Fibroblast of villous mesenchyme (primary cell): ENCODE measurements at regions not wholly inside any gene's neighbourhood (a gene's known extent, or its start where the extent isn't known, plus 50 kb on each side); places are given as distances from the start of the nearest gene placed in this dataset.

ENCODE experiments used
- DNase-seq: peaks from one replicate; pipeline ENCODE4 v3.0.0-alpha.2; 2010; ENCODE audit warnings: low read depth
- H3K4me3 ChIP-seq: 2 replicates; pipeline ENCODE4 v1.5.1; 2011; ENCODE audit warnings: low read depth, mild to moderate bottlenecking, low read length
- CTCF ChIP-seq: IDR thresholded peaks from 2 replicates; pipeline ENCODE4 v1.5.1; 2012; ENCODE audit warnings: low read depth, mild to moderate bottlenecking, low read length; ENCODE audit not compliant: insufficient read depth

GRCh38 chr14:58724702-58725101, 86.9 kb downstream of the DACT1 start:
- no peak overlapping the region for H3K4me3 ChIP-seq
- no peak for DNase-seq
- TF ChIP-seq CTCF = no peak

GRCh38 chr14:58725226-58725625, 87.5 kb downstream of the DACT1 start:
- no peak overlapping the region for H3K4me3 ChIP-seq
- no peak for TF ChIP-seq CTCF
- DNase-seq = peak; percentile 67

- TF ChIP-seq CTCF = no peak
- no peak overlapping the region for H3K4me3 ChIP-seq
- no peak for DNase-seq
Observed at GRCh38 chr14:58725871-58726270, 88.1 kb downstream of the DACT1 start.

- no peak for TF ChIP-seq CTCF
- DNase-seq = no peak
- no peak overlapping the region for H3K4me3 ChIP-seq
Observed at GRCh38 chr14:58730792-58731464, 93.2 kb downstream of the DACT1 start.

GRCh38 chr14:58731465-58732293, 93.9 kb downstream of the DACT1 start:
- no peak for TF ChIP-seq CTCF
- H3K4me3 ChIP-seq = no peak overlapping the region
- DNase-seq = peak; percentile 98

GRCh38 chr14:58732387-58732786, 94.6 kb downstream of the DACT1 start:
- no peak overlapping the region for H3K4me3 ChIP-seq
- DNase-seq = no peak
- no peak for TF ChIP-seq CTCF
